Tongue (tissue), 1 donor: ENCODE measurements at regions not wholly inside any gene's neighbourhood (a gene's known extent, or its start where the extent isn't known, plus 50 kb on each side); places are given as distances from the start of the nearest gene placed in this dataset.
"Not testable (repeated sequence)": the region's sequence is repeated elsewhere in the genome, so short reads cannot be mapped to it uniquely, and the experiment has no call there.

Experiments
- DNase-seq: peaks from one replicate; pipeline ENCODE4 v3.0.0-alpha.2; 2015

DNA sequence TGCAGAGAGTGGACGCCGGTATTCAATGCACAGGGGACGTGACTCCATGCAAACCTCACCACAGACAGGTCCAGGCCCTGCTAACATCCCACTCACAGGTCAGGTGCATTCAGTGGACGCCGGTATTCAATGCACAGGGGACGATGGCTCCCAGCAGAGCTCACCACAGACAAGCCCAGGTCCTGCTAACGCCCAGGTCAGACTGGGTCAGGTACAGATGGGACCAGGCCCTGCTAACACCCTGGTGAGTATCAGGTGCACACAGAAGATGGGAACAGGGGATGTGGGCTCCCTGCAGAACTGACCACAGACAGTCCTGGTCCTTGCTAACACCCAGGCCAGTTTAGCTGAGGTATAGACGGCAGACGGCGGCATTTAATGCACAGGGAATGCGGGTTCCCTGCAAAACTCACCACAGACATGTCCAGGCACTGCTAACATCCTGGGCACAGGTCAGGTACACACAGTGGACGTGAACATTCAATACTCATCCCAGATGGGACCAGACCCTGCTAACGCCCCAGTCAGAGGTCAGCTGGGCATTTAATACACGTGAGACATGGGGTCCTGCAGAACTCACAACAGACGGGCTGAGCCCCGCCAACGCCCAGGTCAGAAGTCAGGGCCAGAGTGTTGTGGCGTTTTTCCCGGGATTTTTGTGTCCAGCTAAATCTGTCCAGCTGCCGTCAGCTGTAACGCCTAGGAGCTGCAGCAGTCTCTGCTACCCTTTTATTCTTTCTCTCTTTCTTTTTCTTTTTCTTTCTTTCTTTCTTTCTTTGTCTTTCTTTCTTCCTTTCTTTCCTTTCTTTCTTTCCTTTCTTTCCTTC lies 99.2 kb downstream of the SHOX start:
- no peak for DNase-seq

DNA sequence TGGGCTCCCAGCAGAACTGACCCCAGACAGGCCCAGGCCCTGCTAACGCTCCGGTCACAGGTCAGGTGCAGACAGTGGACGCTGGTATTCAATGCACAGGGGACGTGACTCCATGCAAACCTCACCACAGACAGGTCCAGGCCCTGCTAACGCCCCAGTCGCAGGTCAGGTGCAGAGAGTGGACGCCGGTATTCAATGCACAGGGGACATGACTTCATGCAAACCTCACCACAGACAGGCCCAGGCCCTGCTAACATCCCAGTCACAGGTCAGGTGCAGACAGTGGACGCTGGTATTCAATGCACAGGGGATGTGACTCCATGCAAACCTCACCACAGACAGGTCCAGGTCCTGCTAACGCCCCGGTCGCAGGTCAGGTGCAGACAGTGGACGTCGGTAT lies 98.5 kb downstream of the SHOX start:
- not testable (repeated sequence) for DNase-seq

DNA sequence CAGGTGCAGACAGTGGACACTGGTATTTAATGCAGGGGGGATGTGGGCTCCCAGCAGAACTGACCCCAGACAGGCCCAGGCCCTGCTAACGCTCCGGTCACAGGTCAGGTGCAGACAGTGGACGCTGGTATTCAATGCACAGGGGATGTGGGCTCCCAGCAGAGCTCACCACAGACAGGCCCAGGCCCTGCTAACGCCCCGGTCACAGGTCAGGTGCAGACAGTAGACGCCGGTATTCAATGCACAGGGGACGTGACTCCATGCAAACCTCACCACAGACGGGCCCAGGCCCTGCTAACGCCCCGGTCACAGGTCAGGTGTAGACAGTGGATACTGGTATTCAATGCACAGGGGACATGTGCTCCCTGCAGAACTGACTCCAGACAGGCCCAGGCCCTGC lies 98.0 kb downstream of the SHOX start:
- not testable (repeated sequence) for DNase-seq

DNA sequence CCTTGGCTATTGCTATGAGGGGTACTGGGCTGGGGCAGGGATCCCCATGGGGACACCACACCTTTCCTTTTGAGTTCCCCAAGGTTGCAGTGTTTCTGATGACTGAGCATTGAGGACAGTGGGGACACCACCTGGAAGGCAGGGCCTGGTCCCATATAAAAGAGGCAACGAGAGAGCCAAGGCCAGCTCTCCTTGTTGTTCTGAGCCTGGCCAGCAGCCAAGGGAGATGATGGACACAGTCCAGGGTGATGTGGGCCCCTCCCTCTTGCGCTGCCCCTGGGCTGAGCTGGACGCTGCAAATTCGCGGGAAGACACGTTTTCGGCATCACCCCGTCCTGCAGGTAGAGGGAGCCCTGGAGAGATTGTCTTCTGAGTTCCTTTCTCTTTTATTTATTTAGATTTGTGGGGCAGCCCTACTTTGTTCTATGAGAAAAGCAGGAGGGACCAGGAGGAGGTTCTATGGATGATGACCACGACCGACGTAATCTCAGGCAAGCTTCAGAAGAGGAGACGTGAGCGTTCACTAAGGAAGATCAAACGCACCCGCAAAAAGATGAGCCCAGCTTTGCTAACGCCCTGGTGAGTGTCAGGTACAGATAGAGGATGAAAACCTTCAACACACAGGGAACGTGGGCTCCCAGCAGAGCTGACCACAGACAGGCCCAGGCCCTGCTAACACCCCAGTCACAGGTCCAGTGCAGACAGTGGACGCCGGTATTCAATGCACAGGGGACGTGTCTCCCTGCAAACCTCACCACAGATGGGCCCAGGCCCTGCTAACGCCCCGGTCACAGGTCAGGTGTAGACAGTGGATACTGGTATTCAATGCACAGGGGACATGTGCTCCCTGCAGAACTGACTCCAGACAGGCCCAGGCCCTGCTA lies 97.4 kb downstream of the SHOX start:
- DNase-seq = peak; percentile 5

DNA sequence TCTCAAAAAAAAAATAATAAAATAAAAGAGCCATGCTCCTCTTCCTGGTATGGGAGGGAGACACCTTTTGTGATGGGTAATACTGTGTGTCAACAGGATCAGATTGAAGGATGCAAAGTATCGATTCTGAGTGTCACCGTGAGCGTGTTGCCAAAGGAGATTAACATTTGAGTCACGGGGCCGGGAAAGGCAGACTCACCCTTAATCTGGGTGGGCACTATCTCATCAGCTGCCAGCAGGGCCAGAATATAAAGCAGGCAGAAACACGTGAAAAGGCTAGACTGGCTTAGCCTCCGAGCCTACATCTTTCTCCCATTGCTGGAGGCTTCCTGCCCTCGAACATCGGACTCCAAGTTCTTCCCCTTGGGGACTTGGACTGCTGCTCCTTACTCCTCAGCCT lies 95.4 kb downstream of the SHOX start:
- DNase-seq = no peak

DNA sequence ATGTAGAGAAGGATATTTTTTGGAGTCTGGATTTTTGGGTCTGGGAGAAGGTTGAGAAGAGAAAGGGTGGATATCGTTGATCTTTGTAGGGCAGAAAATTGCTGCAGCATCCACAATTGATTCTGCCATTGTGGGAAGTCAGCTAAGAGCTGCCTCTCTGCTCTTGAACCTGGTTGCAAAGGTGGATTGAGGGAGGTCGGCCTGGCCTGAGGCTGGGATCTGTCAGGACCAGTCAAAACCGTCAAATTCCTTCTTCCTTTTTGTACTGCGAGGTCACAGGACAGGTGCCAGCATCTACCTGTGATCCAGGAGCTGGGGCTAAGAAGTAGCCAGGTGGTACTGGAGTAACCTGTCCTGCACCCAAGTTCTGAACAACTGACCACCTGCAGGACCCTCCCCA lies 93.7 kb downstream of the SHOX start:
- DNase-seq = no peak

DNA sequence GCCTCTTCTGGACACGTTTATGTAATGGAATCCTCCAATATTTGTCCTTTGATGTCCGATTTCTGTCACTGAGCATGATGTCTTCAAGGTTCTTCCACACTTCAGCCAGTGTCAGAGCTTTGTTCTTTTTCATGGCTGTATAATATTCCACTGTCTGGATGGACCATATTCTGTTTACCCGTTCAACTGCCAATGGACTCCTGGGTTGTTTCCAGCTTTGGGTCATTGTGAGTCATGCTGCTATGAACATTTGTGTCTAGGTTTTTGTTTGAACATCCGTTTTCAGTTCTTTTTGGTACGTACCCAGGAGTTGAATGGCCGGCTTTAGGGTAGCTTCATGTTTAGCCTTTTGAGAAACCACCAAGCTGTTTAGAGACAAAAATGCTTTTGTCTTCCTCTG lies 93.2 kb downstream of the SHOX start:
- DNase-seq = no peak

DNA sequence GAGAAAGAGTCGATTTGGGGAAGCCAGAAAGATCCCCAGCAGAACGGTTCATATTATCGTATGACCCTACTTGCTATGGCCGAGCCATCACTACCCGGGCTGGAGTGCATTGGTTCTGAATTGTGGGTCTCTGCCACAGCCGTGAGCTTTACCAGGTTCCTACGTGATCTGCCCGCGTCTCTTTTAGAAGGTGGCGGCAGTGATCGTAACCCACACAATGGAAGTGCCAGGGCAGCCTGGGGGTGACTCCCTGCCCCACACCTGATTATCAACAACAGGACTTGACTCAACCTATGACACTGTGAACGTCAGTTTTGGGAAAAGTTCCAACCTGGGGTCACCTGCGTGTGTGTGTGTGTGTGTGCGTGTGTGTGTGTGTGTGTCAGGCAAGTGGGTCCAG lies 90.8 kb downstream of the SHOX start:
- DNase-seq = no peak

DNA sequence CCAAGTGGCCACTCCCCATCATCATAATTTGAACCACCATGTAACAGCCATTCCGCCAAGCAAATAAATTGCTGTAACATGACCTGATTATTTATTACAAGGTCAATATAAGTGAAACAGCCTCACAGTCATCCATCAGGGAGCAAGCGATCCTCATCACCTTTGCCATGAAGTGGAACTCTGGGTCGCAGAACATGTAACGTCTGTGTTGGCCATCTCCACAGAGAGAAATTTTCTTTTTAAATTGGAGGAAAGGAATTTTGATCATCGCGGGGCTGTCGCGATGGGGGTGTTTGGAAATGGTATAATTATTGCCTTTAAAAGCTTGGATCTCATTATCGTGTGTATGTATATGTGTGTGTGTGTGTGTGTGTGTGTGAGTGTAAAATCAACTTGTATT lies 90.2 kb downstream of the SHOX start:
- DNase-seq = no peak

DNA sequence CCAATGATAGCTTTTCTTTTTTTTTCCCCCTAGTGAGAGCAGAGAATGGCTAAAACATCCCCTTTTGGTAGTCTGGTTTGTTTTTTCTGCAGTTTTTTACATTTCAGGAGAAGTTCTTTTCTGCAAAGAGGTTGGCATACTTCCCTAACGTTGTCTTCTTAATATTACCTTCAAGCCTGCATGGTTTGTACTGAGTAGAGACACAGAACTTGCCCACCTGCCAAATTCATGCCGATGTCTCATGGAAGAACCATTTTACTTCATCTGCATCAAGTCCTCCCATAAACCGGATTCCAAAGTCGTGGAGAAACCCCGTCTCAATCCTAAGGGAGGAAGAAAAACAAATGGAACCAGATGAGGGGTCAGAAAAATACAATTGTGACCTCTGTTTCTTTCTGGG lies 89.7 kb downstream of the SHOX start:
- DNase-seq = no peak

DNA sequence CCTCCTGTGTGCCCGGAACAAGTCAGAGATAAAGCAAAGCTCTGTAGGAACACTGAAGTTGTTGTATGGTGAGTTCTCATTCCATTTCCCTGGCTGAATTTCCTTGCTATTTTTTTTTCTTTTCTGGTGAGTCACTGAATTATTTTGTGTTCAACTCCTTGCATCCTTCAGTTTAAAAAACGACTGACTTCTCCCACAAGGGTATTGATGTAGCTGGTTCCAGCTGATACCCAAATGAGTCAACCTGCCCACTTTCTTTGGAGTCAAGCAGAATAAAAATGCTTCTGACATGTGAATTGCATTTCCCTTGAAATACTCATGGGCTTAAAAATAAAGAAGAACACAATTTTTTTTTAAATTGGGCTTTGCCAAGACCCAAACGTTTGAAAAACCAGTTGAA lies 85.5 kb downstream of the SHOX start:
- DNase-seq = no peak

DNA sequence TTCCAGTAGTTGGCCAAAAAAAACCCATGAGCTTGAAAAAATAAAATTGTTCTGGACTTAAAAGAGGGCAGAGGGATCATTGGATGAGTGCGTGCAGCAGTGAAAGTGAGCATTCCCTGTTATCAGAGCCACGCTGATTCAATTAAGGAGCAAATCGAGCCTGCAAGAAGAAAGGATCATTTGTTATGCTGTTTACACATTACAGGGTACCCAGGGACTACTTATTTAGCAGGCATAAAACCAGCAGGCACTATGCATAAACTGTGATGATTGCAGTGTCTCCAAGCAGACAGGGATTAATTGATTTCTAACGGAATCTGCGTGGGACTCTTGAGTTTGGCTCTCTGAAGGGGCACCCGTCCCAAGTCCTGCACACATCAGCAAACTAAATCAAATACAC lies 83.5 kb downstream of the SHOX start:
- DNase-seq = no peak
